ENCODE measurements at regions not wholly inside any gene's neighbourhood (a gene's known extent, or its start where the extent isn't known, plus 50 kb on each side); places are given as distances from the start of the nearest gene placed in this dataset.

- TF ChIP-seq CTCF (IDR thresholded peaks at IDR 0.05) = no peak
- no peak overlapping the region for H3K4me3 ChIP-seq
- H3K27ac ChIP-seq = no peak overlapping the region
- no peaks in the 10 kb centered on the region for H3K27me3 ChIP-seq (ENCODE audit: low read depth)
- no peaks in the 10 kb centered on the region for H3K9me3 ChIP-seq
- DNase-seq (no peak), ATAC-seq (no peak)
- H3K4me1 ChIP-seq = no peaks in the 10 kb centered on the region
- intact Hi-C loops (cut with DNase I) = no loop called here
- no peaks in the 10 kb centered on the region for H3K36me3 ChIP-seq
These were observed 434.9 kb downstream of the PDGFC start for GRCh38 chr4:156536661-156537060.

DNA sequence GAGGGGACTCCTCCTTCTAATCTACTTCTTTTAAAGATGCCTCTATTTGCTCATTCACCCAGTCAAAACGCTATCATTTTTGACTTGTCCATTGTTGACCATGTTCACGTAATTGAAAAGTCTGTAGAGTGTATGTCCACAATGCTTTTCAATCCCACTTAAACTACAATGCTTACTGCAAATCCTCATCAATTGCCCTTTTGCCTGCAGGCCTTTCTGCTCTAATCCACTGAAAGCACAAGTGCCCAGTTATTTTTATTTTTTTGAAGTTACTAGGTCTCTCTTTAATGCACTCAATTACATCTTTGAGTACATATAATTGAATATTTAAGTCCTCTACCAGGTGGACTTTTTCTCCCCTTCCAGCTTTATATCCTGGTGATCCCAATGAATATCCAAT lies 437.4 kb downstream of the PDGFC start:
- H3K27ac ChIP-seq = no peak overlapping the region
- no peaks in the 10 kb centered on the region for H3K27me3 ChIP-seq (ENCODE audit: low read depth)
- H3K36me3 ChIP-seq = no peaks in the 10 kb centered on the region
- intact Hi-C loops (cut with DNase I) = no loop called here
- H3K9me3 ChIP-seq = no peaks in the 10 kb centered on the region
- no peak overlapping the region for H3K4me3 ChIP-seq
- no peak for ATAC-seq
- TF ChIP-seq CTCF (IDR thresholded peaks at IDR 0.05) = no peak
- no peak for DNase-seq
- H3K4me1 ChIP-seq = no peaks in the 10 kb centered on the region

- H3K27ac ChIP-seq = no peak overlapping the region
- H3K4me3 ChIP-seq = no peak overlapping the region
- no peak for ATAC-seq
- no peaks in the 10 kb centered on the region for H3K27me3 ChIP-seq (ENCODE audit: low read depth)
- DNase-seq = no peak
- TF ChIP-seq CTCF (IDR thresholded peaks at IDR 0.05) = no peak
- H3K36me3 ChIP-seq = no peaks in the 10 kb centered on the region
- intact Hi-C loops (cut with DNase I) = no loop called here
- H3K4me1 ChIP-seq = no peaks in the 10 kb centered on the region
- H3K9me3 ChIP-seq = no peaks in the 10 kb centered on the region
These were observed 443.4 kb downstream of the PDGFC start for GRCh38 chr4:156528216-156528615.

DNA sequence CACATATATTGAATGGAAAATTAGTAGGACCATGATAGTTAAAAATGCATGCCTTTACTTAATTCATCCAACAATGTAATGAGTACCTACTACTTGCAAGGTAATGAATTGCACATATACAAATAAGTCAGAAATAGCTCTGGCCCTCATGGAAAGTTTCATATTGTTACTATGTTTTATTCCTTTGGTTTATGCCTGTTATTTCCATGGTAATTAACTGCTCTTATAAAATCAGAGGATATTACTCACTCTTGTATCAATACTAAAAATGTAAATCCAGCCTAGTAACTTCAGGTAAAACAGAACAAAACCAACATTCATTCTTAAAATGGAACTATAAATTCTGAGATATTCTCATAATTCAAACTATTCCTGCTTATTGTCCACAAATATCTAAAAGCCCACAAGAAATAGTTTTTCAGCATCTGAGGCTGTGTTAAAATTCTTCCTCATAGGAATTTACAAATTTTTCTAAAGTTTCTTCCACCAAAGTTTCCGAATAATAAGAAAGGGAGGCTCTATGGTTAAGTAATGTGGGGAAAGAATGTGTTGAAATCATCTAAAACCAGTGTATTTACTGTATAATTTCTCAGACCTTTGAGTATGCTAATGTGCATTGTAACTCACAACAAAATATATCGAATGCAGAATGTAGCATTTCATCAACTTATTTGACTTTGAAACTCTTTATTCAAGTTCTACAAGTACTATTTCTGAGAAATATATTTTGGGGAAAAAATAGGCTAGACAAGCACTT lies 444.2 kb downstream of the PDGFC start:
- no peaks in the 10 kb centered on the region for H3K4me1 ChIP-seq
- H3K9me3 ChIP-seq = no peaks in the 10 kb centered on the region
- no peak overlapping the region for H3K27ac ChIP-seq
- intact Hi-C loops (cut with DNase I) = no loop called here
- TF ChIP-seq CTCF (IDR thresholded peaks at IDR 0.05) = no peak
- no peak overlapping the region for H3K4me3 ChIP-seq
- no peak for ATAC-seq
- no peak for DNase-seq
- no peaks in the 10 kb centered on the region for H3K27me3 ChIP-seq (ENCODE audit: low read depth)
- no peaks in the 10 kb centered on the region for H3K36me3 ChIP-seq

DNA sequence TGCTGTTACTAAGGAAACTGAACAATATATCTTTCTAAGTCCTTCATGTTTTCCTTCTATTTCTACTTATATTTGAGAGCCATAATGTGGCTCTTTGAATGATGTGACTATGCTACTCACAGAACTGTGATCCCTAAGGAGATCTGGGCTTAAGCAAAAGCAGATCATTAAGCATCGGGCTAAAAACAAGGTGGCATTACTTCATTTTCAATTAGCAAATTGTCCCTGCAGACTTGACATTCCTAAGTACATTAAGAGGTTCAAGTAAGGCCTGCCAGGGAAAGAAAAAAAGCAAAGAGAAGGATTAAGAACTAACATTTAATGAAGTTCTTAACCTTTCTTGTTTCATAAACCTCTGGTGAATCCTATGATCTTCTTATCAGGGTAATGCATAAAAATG lies 447.6 kb downstream of the PDGFC start:
- intact Hi-C loops (cut with DNase I) = no loop called here
- Histone ChIP-seq H3K9me3 (no peaks in the 10 kb centered on the region), H3K27ac (no peak overlapping the region), H3K4me3 (no peak overlapping the region), H3K36me3 (no peaks in the 10 kb centered on the region), H3K4me1 (no peaks in the 10 kb centered on the region), H3K27me3 (ENCODE audit: low read depth) (no peaks in the 10 kb centered on the region)
- ATAC-seq (no peak), DNase-seq (no peak)
- TF ChIP-seq CTCF (IDR thresholded peaks at IDR 0.05) = no peak
